HG03064 (cell line): ENCODE measurements at regions not wholly inside any gene's neighbourhood (a gene's known extent, or its start where the extent isn't known, plus 50 kb on each side); places are given as distances from the start of the nearest gene placed in this dataset.
"Not testable (repeated sequence)": the region's sequence is repeated elsewhere in the genome, so short reads cannot be mapped to it uniquely, and the experiment has no call there.

Experiments
- ATAC-seq: cut with Tn5 transposase; IDR thresholded peaks from one replicate; pipeline ENCODE4 v1.9.1; 2021; ENCODE audit warnings: low read depth; ENCODE audit not compliant: unreplicated experiment

DNA sequence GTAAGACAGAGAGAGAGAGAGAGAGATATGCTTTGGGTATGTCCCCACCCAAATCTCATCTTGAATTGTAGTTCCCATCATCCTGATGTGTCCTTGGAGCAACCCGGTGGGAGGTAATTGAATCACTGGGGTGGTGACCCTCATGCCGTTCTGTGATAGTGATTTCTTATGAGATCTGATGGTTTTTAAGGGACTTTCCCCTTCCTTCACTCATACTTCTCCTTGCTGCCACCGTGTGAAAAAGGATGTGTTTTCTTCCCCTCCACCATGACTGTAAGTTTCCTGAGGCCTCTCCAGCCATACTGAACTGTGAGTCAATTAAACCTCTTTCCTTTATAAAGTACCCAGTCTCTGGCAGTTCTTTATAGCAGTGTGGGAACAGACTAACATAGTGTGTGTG lies 60.3 kb downstream of the EOMES start:
- no peak for ATAC-seq

GRCh38 chr3:27659279-27660021 lies 62.7 kb downstream of the EOMES start:
- ATAC-seq: no peak

GRCh38 chr3:27658741-27659140 lies 63.4 kb downstream of the EOMES start:
- no peak for ATAC-seq

DNA sequence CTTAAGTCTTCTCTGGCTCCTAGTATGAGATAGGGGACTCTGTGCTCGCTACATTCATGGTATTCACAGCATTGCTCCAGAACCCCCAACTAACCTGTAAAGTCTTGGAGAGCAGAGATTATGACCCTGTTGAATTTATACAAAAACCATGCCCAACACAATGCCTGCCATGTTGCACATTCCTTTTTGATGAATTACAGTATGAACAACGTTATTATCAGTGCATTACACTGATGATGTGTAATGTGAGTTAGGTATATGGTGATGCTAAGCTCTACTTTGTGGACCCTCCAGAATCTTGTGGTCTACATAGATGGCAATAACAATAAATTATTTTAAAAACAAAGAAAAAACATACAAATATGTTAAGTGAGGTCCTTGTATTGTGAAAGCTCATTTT lies 64.3 kb downstream of the EOMES start:
- no peak for ATAC-seq

DNA sequence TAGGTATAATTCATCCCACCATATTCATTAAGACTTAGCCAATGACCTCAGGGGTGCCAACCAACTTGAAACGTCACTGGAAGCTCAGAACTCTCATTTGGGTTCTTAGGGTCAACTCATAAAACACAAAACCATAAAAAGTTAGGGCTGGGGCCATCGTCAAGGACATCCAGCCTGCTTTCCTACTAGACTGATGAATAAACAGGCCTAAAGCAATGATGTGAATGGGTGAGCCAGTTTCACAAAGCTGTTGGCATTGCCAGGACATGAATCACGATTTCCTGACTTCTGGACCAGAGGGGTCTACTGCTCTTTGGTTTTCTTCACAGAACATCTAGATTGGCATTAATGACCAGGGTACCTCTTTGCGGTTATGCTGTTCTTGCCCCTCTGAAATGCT lies 64.7 kb downstream of the EOMES start:
- ATAC-seq: no peak

- no peak for ATAC-seq
Observed at GRCh38 chr3:27656790-27657189, 65.3 kb downstream of the EOMES start.

DNA sequence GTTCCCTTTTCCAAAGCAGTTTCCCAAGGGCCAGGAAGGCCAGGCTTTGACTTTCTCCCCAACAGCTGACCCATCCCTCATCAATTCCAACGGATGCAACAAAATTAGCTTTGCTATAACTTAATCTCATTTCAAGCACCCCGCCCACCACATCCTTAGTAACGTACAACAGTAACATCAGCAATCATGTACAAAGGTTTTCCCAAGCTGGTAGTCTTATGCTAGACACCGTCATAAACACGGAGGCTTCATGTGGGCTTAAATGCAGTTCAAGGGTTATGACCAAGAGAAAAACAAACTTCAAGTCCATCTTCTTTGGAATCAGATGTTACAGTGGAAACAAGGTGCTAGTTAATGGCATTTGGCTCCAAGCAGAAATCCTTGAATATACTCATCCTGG lies 66.6 kb downstream of the EOMES start:
- no peak for ATAC-seq

DNA sequence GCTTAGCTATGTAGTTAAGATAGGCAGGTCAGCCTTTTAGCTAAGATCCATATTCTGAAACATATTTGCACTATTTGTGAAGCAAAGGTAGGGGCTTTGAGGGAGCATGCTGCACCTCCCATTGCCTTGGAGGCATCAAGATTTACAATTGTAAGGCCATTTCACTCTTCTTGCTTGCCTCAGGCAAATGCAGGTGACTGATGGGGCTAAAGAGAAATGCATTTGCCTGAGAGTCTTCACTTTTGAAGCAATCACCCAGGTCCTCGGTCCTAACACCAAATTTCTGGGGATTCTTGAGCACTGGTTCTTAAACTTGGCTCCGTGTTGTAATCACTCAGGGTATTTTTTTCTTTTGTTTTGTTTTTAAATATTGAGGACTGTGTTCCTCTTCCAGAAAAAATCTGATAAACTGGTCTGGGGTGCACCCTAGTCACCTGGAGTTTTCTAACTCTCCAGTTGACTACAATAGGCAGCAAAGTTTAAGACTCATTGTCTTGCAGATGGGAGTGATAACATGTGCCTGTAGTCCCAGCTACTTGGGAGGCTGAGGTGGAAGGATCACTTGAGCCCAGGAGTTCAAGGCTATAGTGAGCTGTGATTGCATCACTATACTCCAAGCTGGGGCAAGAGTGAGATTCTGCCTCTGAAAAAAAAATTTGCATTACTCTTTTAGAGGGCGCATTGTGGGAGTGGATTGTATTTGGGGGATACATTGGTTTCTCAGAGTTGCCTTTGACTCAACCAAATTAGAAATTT lies 68.1 kb downstream of the EOMES start:
- no peak for ATAC-seq

DNA sequence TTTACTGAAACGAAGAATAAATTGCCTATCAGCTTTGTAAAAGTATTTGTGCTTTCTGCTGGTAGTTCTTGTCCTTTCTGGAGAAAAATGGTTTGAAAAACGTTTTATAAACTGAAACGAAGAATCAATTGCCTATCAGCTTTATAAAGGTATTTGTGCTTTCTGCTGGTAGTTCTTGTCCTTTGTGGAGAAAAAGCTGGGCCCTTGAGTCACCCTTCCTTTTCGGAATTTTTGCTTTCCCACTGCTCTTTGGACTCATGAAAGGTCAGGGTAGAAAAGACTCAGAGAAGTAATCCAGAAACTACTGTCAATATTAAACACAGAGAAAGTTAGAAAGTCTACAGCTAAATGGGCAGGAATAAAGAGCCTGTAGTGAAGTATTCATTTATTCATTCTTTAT lies 72.8 kb downstream of the EOMES start:
- no peak for ATAC-seq

- no peak for ATAC-seq
Observed at GRCh38 chr3:27646896-27647295, 75.2 kb downstream of the EOMES start.

DNA sequence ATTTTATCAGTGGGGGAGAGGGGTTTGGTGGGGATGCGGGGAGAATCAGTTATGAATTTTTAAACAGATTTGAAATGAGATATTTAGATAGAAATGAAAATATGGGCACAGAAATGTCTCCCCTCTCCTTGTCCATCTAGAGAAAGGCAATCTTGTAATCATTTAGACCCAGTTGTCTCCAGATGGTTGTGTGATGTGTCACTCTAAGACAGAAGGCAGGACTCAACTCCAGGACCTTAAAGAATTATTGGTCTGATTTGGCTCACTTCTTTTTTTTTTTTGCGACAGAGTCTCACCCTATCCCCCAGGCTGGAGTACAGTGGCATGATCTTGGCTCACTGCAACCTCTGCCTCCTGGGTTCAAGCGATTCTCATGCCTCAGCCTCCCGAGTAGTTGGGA lies 77.2 kb downstream of the EOMES start:
- no peak for ATAC-seq

GRCh38 chr3:27643355-27643754 lies 78.8 kb downstream of the EOMES start:
- no peak for ATAC-seq

GRCh38 chr3:27642796-27643195 lies 79.3 kb downstream of the EOMES start:
- no peak for ATAC-seq

- no peak for ATAC-seq
Observed at GRCh38 chr3:27641888-27642601, 80.1 kb downstream of the EOMES start.

DNA sequence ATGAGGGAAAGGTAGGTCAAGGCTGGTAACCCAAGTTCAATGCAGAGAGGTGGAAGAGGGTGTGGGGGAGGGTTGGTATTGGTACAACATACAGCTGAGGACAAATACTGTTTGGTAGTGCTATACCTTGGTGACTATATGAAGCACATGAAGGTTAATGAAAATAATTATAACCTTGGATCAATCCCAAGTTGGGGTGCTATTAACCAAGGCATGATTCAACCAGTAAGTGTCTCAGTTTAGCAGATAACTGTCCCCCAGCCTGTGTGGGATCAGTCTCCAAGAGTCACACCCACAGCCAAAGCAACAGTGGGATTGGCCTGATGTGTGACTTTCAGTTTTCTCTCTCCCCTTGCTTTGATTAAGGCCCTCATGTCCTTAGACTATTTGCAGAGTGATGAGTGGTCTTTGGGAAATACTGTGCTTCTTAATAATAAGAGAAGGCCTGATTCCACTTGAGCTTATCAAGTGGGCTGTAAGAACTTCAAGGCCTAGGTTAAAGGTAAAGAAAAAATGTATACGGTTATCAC lies 80.8 kb downstream of the EOMES start:
- ATAC-seq: no peak

- no peak for ATAC-seq
Observed at GRCh38 chr3:27639271-27639670, 82.9 kb downstream of the EOMES start.

- ATAC-seq: no peak
Observed at GRCh38 chr3:27638594-27638993, 83.5 kb downstream of the EOMES start.

DNA sequence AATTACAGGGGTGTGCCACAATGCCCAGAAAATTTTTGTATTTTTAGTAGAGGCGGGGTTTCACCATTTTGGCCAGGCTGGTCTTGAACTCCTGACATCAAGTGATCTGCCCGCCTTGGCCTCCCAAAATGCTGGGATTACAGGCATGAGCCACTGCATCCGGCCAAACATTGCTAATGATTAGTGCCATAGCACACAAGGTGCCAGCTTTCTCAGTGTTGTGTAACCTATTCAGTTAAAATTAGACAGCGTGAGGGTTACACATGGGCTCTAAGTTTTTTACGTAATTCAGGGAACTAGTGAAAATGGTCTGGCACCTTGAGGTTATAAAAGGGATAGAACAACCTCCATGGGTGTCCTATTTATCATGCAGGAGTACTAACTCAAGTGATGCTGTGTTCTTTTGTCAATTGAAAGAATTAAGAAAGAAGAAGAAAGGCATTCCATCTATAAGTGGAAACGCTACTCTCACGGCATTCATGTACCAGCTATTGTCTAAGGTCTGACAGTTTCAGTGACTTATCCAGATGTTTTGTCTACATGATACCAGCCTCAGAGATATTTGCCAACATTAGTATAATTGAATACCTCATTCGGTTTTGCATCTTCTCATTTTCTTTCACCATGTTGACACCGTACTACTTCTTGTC lies 84.7 kb downstream of the EOMES start:
- no peak for ATAC-seq

DNA sequence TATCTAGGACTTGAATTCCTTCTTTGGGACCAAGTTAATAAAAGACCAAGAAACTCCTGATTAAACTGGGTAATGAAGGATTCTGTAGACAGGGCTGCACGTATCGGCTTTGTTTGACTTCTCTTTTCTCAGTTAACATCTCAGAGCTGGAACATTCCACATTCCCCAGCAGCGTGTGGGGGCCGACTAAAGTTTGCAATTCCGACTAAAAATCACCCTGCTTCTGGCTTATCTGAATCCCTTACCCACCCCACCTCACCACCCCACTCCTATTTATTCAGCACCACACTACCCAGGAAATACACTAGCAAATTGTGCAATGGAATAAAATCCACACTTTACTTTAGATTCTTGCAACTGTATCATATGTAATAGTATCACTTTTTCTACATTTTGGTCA lies 87.1 kb downstream of the EOMES start:
- ATAC-seq: not testable (repeated sequence)

DNA sequence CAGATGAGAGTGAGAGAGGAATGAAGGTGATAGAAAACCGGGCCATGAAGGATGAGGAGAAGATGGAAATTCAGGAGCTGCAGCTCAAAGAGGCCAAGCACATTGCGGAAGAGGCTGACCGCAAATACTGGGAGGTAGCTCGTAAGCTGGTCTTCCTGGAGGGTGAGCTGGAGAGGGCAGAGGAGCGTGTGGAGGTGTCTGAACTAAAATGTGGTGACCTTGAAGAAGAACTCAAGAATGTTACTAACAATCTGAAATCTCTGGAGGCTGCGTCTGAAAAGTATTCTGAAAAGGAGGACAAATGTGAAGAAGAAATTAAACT lies 88.9 kb downstream of the EOMES start:
- peak; percentile 34 for ATAC-seq
